ENCODE measurements at regions not wholly inside any gene's neighbourhood (a gene's known extent, or its start where the extent isn't known, plus 50 kb on each side); places are given as distances from the start of the nearest gene placed in this dataset.

GRCh38 chr4:79613269-79613935 lies 205.4 kb upstream of the GK2 start:
- TF ChIP-seq CTCF (IDR thresholded peaks at IDR 0.05) (no peak), POLR2A (IDR thresholded peaks at IDR 0.05) (no peak)

Data from thyroid gland (tissue), 4 donors.